NCI-H460 (cell line): ENCODE measurements at regions not wholly inside any gene's neighbourhood (a gene's known extent, or its start where the extent isn't known, plus 50 kb on each side); places are given as distances from the start of the nearest gene placed in this dataset.
"Not testable (repeated sequence)": the region's sequence is repeated elsewhere in the genome, so short reads cannot be mapped to it uniquely, and the experiment has no call there.

Experiments used
- DNase-seq: peaks from one replicate; pipeline ENCODE4 v3.0.0-alpha.2; 2016; ENCODE audit warnings: low read depth; ENCODE audit errors: extremely low read depth

DNA sequence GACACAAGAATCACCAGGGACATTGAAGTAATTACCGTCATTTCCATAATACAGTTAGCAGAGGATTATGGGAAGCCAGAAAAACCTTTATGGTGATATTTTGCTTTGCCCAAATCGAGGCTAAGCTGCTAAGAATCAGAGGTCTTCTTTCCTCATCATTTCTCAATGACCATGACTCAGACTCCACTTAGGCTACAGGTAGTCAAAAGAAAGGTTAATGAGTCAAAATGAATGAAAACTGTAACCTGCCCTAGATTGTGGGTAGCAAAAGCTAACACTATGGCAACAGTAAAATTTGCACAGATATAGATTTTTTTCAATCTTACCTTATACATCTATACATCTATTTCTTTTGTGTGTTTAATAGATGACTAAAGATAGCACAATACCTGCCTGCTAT lies 185.8 kb downstream of the CARTPT start:
- DNase-seq = no peak

DNA sequence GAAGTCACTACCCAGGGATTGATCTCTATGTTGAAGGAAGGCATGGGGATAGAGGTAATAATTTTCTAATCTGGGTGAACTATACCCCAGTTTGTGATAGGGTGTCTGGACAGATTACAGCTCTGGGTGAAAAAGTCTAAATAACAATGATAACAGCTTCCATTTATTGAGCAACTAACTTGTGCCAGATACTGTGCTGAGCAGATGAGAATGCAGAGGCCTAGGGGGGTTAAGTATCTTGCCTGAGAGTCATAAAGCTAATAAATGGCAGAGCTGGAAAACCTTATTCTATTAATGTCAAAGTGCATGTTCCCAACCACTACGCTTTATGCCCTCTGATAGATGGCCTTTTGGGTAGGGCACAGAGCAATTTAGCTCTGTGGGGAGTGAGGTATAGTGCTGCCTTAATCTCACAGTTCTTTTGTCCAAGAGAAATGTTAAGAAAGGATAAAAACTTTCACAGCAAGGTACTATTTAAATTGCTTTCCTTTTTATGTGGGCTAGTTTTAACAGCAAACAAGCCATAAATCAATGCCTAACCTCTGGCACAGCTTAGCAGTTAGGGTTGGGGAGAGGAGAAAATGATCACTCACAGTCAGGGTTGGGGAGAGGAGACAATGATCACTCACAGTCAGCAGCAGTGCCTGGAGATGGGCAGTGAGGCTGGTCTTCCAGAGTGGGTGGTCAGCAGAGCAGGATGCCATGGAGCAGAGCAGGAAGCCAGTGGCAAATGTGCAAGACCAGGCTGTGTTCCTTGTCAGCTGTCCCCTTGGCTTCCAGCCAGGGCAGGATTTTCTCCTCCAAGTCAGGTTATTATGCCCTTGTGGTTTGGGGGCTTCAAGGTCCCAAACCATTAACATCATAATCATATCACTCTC lies 187.0 kb downstream of the CARTPT start:
- DNase-seq = no peak

DNA sequence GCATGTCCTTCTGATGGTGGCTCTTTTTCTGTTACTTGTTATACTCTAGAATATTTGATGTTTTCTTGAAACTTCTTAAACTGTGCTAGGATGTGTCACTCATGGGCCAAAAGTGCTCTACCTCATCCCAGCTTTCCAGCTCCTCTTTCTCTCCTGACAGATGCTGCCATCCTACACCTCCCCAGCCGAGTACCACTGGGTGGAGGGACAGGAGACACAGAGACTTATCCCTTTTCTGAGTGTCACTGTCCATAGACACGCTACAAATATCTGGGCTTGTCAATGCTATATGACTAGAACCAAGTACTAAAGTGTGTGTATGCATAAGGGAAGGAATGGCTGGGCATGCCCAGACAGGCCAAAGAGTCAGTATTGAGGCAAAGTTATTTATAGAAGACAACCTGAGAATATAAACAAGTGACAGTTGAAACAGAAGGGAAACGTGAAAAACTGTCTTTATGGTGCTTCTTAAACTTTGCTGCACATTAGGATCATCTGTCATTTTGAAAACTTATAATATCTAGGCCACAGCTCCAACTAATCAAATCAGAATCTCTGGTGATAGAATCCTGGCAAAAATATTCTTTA lies 188.0 kb downstream of the CARTPT start:
- DNase-seq = no peak

DNA sequence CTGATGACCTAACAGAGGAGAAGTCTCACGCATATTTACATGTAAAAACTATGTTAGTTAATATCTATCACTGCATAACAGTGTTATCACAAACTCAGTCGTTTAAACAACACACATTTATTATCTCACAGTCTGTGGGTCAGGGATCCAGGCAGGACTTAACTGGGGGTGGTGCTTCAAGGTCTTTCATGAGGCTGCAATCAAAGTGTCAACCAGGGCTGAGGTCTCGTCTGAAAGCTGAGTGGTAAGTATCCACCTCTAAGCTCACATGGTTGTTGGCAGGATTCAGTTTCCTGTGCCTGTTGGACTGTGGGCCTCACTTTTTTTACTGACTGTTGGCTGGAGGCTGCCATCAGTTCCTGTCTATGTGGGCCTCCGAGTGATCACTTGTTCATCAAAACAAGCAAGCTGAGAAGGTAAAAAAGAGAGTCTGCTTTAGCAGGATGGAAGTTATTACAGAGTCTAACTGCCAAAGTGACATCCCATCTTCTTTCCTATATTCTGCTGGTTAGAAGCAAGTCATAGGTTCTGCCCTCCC lies 188.6 kb downstream of the CARTPT start:
- no peak for DNase-seq

DNA sequence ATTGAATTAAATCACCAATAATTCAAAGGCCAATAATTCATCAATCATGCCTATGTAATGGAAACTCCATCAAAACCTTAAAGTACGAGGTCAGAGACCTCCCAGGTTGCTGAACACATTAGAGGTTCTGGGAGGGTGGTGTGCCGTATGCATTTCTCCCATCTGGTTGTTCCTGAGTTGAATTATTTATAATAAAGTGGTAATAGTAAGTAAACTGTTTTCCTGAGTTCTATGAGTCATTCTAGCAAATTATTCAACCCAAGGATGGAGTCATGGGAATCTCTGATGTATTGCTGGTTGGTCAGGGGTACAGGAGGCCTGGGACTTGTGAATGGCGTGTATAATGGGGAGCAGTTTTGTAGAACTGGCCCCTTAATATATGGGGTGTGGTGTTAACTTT lies 191.7 kb downstream of the CARTPT start:
- DNase-seq = no peak

DNA sequence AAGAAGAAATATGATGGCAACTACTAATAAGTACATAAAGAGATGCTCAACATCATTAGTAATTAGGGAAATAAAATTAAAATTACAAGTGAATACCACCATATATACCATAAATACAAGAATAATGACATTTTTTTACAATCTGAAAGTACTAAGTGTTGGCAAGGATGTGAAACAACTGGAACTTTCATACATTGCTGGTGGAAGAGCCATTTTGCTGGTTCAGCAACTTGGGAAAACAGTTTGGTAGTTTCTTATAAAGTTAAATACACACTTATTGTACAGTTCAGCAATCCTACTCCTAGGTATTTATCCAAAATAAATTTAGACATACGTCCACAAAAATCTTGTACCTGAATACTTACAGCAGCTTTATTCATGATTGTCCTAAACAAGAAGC lies 192.9 kb downstream of the CARTPT start:
- DNase-seq = no peak

DNA sequence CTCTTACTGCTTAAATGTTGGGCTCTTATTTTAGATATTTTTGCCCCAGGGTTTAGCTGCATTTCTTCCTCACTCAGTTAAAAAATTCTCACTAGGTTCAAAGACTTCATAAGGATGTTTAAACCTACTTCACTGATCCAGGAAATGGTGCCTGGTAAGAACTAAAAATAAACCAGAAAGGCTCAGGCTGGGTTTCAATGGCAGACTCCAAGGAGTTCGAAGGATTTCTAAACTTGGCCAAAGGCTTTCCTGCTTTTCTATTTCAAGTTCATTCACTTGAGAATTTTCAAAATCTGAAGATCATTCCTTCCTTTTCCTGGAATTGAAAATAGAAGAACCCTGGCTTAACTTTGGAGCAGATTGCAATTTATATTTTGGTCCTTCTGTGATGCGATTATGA lies 193.0 kb upstream of the MAP1B start:
- DNase-seq = no peak

DNA sequence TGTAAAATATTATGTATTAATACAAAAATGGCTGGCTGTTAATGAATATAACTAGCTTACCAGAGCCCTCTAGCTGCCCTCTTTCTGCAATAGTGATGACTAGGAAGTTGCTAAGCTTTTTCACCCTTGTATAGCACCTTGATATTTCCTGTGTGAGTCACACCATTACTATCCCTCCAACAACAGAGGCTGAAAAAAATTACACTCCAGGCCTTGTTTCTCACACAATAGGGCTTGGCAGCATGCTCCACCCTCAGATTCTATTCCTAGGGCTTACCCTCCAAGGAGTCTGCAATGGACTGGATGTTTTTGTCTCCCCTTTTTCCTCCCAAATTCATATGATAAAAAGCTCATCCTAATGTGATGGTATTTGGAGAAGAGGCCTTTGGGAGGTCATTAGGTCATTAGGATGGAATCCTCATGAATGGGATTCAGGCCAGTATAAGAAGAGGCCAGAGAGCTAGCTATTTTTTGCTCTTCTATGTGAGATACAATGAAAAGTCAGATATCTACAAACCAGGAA lies 184.6 kb upstream of the MAP1B start:
- DNase-seq = peak; percentile 59

DNA sequence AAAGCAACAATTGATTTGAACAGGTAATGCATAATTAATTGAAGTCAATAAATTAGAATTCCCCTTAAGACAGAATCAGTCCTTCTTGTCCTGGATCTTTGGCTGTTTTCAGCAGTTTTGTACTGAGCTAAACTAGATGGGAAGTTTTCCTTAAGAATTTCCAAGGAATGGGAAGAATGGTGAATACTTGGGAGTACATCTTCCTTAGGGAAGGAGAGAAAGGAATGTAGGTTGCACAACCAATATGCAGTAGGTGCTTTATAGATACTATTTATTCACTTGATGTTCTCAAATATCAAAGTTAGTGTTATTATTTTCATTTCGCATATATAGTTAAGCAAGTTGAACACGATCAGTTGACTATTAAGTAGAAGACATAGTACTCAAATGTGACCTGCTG lies 183.5 kb upstream of the MAP1B start:
- no peak for DNase-seq

DNA sequence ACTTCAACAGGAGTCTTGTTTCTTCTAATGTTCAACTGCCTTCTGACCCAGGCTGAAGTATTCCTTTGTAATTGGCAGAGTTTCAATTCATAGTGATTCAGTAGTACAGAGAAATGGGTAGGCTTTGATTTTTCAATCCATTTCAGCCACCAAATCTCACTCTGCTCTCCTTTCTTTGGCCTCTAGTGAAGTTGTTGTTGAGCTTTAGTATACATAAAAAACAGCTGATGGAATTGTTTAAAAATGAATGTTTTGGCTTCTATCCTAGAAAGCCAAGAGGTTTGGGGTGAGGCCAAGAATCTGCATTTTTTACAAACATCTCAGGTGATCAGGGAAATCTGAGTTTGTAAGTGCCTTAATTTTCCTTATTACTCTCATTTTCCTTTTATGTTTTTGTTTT lies 182.9 kb upstream of the MAP1B start:
- DNase-seq = no peak

DNA sequence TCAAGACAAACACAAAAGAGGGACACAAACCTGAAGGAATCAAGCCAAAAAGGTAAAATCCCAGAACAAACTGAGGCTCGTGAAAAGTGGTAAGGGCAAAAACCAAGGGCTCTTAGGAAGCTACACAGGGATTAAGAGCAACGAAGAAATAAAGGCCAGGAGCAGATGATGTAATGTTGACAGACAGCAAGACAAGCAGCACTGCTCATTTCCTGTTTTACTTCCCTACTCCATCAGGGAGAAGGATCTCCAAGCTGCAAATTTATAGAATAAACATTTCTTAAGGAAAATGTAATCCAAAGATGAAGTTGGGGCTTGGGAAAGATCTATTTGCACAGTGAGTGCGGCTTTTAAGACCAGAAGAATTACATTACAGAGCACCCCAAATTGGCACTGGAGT lies 182.3 kb upstream of the MAP1B start:
- DNase-seq = peak; percentile 43

DNA sequence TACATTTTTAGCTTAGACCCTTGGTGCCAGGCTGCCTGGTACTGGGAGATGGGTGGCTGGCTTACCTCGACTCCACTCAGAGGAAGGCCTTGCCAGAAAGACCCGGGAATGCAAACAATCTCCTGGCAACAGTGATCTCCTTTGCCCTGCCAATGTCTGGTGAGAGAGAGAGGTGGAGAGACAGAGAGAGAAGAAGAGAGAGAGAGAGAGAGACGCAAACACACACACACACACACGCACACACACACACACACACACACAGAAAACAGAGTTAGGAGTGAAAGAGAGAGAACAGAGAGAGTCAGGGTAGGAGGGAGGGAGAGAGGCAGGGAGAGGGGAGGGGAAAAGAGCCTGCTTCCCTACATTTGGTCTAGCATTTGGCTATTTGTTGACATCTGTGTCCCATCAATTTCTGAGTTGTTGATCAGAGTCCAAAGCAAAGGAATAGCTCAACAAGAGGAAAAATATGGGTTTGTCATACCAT lies 181.6 kb upstream of the MAP1B start:
- DNase-seq = no peak

DNA sequence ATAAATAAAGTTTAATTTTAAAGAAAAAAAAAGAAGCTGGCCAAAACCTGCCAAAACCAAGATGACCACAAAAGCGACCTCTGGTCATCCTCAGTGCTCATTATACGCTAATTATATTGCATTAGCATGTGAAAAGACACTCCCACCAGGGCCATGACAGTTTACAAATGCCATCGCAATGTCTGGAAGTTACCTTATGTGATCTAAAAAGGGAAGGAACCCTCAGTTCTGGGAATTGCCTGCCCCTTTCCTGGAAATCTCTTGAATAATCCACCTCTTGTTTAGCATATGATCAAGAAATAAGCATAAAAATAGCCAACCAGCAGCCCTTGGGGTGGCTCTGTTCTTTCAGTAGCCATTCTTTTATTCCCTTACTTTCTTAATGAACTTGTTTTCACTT lies 178.3 kb upstream of the MAP1B start:
- no peak for DNase-seq

DNA sequence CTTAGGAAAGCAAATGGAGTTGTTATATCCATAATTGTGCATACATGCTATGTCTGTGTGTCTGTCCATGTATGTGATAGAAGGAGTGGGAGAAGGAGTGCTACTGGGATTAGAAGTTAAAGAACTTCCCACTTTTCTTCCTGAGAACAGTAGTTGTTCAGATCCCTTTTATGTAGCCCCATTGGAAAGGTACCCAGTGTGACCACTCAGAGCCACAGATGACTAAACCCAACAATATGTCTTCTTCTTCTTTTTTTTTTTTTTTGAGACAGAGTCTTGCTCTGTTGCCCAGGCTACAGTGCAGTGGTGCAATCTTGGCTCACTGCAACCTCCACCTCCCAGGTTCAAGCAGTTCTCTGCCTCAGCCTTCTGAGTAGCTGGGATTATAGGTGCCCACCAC lies 176.7 kb upstream of the MAP1B start:
- DNase-seq = not testable (repeated sequence)

DNA sequence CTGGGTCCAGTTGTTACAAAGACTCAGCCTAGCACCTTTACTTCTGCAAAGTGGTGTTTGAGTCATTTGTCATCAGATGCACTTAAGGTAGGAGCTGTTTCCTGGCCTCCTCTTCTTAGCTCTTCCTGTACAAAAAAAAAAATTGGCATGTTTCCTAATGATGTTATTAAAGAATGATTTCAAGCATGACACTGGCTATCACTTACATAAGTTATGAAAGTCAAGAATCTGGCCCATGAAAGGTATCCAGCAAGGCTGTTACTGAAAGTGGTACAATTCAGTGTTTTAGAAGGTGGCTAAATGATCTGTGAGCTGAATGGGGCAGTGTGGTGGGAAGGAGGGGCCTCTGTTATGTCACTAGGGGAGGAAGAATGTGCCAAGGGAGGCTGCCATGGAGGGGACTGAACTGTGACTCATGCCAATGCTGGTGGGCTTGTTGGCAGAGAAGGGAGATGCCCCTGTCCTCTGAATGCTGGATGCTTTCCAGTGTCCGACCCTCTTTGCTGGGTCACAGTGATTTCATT lies 175.1 kb upstream of the MAP1B start:
- no peak for DNase-seq

DNA sequence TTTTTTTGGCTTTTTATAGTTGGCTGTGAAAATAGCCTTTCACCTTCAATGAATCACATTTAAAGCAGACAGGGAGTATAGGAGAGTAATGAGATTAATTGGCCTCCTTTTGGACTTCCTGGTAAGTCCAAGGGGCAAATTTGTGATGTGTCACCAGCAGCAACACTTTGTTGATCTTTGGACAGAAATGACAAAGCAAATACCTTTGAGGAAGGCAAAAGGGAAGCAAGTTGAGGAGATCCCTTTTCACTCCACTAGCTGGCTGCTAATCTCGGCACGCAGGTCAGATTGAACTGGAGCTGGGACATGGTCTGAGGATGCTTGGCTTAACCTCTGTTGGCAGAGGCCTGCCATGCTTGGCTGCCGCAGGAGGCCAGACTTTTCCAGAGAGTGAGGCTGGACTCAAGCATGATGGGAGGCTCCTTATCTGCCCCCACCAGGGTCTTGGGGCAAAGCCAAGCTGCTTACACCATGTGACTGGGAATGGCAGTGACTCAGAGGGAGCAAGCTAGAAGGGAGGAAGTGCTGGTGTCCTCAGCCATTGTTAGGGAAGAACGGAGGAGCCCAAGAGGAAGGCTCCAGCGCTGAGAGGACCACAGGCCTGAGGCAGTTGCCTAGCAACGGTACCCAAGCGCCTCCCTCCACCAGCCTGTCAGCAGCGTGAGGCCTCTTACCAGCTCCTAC lies 174.5 kb upstream of the MAP1B start:
- DNase-seq = peak; percentile 20

DNA sequence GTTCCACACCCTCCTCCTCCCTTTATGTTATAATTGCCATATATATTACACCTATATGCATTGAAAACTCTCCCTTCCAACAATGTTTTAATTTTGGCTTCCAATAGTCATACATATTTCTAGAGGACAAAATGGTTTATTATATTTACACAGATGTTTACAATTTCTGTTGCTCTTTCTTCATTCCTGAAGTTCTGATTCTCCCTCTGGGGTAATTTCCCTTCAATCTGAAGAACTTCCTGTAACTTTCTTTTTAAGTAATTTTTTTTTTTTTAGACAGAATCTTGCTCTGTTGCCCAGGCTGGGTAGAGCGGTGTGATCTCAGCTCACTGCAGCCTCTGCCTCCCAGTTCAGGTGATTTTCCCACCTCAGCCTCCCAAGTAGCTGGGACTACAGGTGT lies 173.0 kb upstream of the MAP1B start:
- DNase-seq = no peak

DNA sequence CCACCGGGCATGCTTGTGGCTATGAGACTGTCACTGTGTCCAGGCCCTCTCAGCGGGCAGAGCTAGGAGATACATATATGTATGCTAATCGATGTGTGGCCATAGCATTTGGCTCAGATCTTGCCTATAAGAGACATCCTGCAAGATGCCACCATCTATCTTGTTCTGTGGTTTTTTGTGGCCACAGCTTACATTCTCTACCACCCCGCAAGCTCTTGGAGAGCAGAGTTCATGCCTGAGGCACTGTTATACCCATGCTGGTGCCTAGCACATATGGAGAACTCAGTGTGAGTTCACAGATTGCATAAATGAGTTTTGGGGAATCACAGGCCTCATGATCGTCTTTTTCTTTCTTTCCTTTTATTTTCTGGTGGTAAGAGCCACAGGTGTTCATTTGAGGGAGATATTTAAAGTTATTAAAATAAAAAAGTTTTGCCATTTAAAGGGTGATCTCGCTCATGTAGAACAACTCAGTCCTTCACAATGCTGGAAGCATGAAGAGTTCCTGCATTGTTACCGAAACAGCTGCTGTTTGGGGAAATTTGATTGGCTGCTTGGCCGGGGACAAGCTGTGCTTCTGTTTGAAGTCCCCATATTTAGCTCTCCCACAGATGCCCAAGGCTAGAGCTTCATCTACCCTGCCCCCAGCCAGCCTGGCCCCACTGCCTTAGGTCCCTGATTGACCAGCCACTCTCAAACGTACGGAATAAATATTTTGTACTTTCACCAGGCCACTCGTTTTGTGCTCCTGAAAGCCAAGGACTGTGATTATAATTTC lies 169.2 kb upstream of the MAP1B start:
- DNase-seq = no peak

DNA sequence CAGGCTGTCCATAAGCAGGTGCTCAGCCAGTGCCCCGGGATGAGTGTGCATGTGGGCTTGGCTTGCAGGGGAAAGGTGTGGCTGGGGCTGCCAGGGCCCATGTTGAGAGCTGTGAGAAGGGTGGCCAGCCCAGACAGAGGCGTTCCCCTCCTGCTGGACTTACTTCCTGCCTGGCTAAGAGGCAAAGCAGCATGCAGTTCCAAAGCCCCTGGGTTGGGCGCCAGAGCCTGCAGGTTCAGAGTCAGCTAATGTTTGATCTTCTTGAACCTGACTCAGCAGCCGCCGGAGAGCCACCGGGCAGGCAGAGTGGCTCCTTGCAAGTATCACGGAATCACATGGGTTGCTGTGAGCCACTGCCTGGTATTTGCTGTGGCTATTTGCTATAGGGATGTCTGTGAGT lies 168.4 kb upstream of the MAP1B start:
- DNase-seq = no peak
